ACC112 (cell line): ENCODE measurements at regions not wholly inside any gene's neighbourhood (a gene's known extent, or its start where the extent isn't known, plus 50 kb on each side); places are given as distances from the start of the nearest gene placed in this dataset.

ENCODE experiments used
- H2AFZ ChIP-seq: fragments of 200-600 bp; sonication (generic); one replicate; pipeline ENCODE4 v1.6.0; 2017; ENCODE audit warnings: antibody characterized with exemption, low read length; ENCODE audit not compliant: unreplicated experiment
- H3K27ac ChIP-seq: fragments of 200-600 bp; sonication (generic); 2 replicates; pipeline ENCODE4 v1.5.1; 2014; ENCODE audit warnings: low read depth, mild to moderate bottlenecking, antibody characterized with exemption, low read length, moderate library complexity
- H3K27me3 ChIP-seq: fragments of 200-600 bp; sonication (generic); 2 replicates; pipeline ENCODE4 v1.6.1; 2014; ENCODE audit warnings: mild to moderate bottlenecking, antibody characterized with exemption, low read length, moderate library complexity, mixed read lengths; ENCODE audit not compliant: insufficient read depth
- H3K36me3 ChIP-seq: fragments of 200-600 bp; sonication (generic); 2 replicates; pipeline ENCODE4 v1.6.1; 2016; ENCODE audit warnings: mild to moderate bottlenecking, antibody characterized with exemption, low read length, moderate library complexity, mixed read lengths; ENCODE audit not compliant: insufficient read depth
- H3K4me1 ChIP-seq: fragments of 200-600 bp; sonication (generic); one replicate; pipeline ENCODE4 v1.6.1; 2016; ENCODE audit warnings: low read length, mixed read lengths; ENCODE audit not compliant: insufficient read depth, unreplicated experiment, control insufficient read depth
- H3K4me3 ChIP-seq: fragments of 200-600 bp; sonication (generic); 2 replicates; pipeline ENCODE4 v1.5.1; 2014; ENCODE audit warnings: mild to moderate bottlenecking, low read depth, low read length
- H3K79me2 ChIP-seq: fragments of 200-600 bp; sonication (generic); one replicate; pipeline ENCODE4 v1.6.0; 2016; ENCODE audit warnings: low read length; ENCODE audit not compliant: control insufficient read depth, unreplicated experiment, insufficient read depth

- H3K27ac ChIP-seq, result no peak overlapping the region
- no peak overlapping the region for H2AFZ ChIP-seq
- H3K79me2 ChIP-seq, result no peaks in the 10 kb centered on the region
- no peaks in the 10 kb centered on the region for H3K36me3 ChIP-seq
- H3K4me1 ChIP-seq, result no peaks in the 10 kb centered on the region
- no peak overlapping the region for H3K4me3 ChIP-seq
- peaks cover 16% of the 10 kb centered on the region; the same call in 1 of the 2 replicates for H3K27me3 ChIP-seq
These were observed 67.7 kb upstream of the NSMCE3 start for GRCh38 chr15:29337156-29337959.

GRCh38 chr15:29334544-29334943 lies 64.9 kb upstream of the NSMCE3 start:
- Histone ChIP-seq H3K27me3 (0 out of 2 replicates have a peak, but pooled peaks cover under 1% of the 10 kb centered on the region), H2AFZ (no peak overlapping the region), H3K79me2 (no peaks in the 10 kb centered on the region), H3K36me3 (no peaks in the 10 kb centered on the region), H3K27ac (no peak overlapping the region), H3K4me1 (no peaks in the 10 kb centered on the region), H3K4me3 (no peak overlapping the region)

GRCh38 chr15:29333261-29333660 lies 63.6 kb upstream of the NSMCE3 start:
- no peaks in the 10 kb centered on the region for H3K79me2 ChIP-seq
- H3K36me3 ChIP-seq, result no peaks in the 10 kb centered on the region
- H3K4me1 ChIP-seq, result no peaks in the 10 kb centered on the region
- no peak overlapping the region for H2AFZ ChIP-seq
- H3K27me3 ChIP-seq, result no peaks in the 10 kb centered on the region
- H3K27ac ChIP-seq, result no peak overlapping the region
- H3K4me3 ChIP-seq, result no peak overlapping the region

GRCh38 chr15:29331669-29332068 lies 62.0 kb upstream of the NSMCE3 start:
- H3K27ac ChIP-seq, result no peak overlapping the region
- H3K4me1 ChIP-seq, result no peaks in the 10 kb centered on the region
- H3K4me3 ChIP-seq, result no peak overlapping the region
- H3K36me3 ChIP-seq, result no peaks in the 10 kb centered on the region
- H2AFZ ChIP-seq, result no peak overlapping the region
- no peaks in the 10 kb centered on the region for H3K79me2 ChIP-seq
- H3K27me3 ChIP-seq, result no peaks in the 10 kb centered on the region

- no peak overlapping the region for H3K27ac ChIP-seq
- no peak overlapping the region for H2AFZ ChIP-seq
- peaks cover 3% of the 10 kb centered on the region; the same call in 1 of the 2 replicates for H3K27me3 ChIP-seq
- H3K79me2 ChIP-seq, result no peaks in the 10 kb centered on the region
- no peaks in the 10 kb centered on the region for H3K36me3 ChIP-seq
- H3K4me1 ChIP-seq, result no peaks in the 10 kb centered on the region
- H3K4me3 ChIP-seq, result no peak overlapping the region
These were observed 61.4 kb upstream of the NSMCE3 start for GRCh38 chr15:29331071-29331470.

- H3K4me3 ChIP-seq, result no peak overlapping the region
- H3K4me1 ChIP-seq, result no peaks in the 10 kb centered on the region
- no peak overlapping the region for H2AFZ ChIP-seq
- no peaks in the 10 kb centered on the region for H3K79me2 ChIP-seq
- no peak overlapping the region for H3K27ac ChIP-seq
- H3K36me3 ChIP-seq, result no peaks in the 10 kb centered on the region
- H3K27me3 ChIP-seq, result peaks cover 4% of the 10 kb centered on the region; the same call in 1 of the 2 replicates
These were observed 55.1 kb upstream of the NSMCE3 start for GRCh38 chr15:29324746-29325145.

GRCh38 chr15:29323557-29323956 lies 53.9 kb upstream of the NSMCE3 start:
- Histone ChIP-seq H3K4me3 (no peak overlapping the region), H3K4me1 (no peaks in the 10 kb centered on the region), H2AFZ (no peak overlapping the region), H3K27me3 (peaks cover 10% of the 10 kb centered on the region; the same call in 1 of the 2 replicates), H3K79me2 (no peaks in the 10 kb centered on the region), H3K27ac (no peak overlapping the region), H3K36me3 (no peaks in the 10 kb centered on the region)

- Histone ChIP-seq H3K36me3 (no peaks in the 10 kb centered on the region), H3K79me2 (no peaks in the 10 kb centered on the region), H3K4me3 (no peak overlapping the region), H3K4me1 (no peaks in the 10 kb centered on the region), H3K27me3 (peaks cover 11% of the 10 kb centered on the region; the same call in 1 of the 2 replicates), H3K27ac (no peak overlapping the region), H2AFZ (no peak overlapping the region)
These were observed 52.8 kb upstream of the NSMCE3 start for GRCh38 chr15:29322415-29322814.

GRCh38 chr15:29320420-29320819 lies 50.8 kb upstream of the NSMCE3 start:
- no peak overlapping the region for H2AFZ ChIP-seq
- H3K79me2 ChIP-seq, result no peaks in the 10 kb centered on the region
- H3K27ac ChIP-seq, result no peak overlapping the region
- H3K4me3 ChIP-seq, result no peak overlapping the region
- H3K4me1 ChIP-seq, result no peaks in the 10 kb centered on the region
- H3K36me3 ChIP-seq, result no peaks in the 10 kb centered on the region
- peaks cover 17% of the 10 kb centered on the region for H3K27me3 ChIP-seq

- H3K4me3 ChIP-seq, result no peak overlapping the region
- no peaks in the 10 kb centered on the region for H3K79me2 ChIP-seq
- no peaks in the 10 kb centered on the region for H3K4me1 ChIP-seq
- H3K27ac ChIP-seq, result no peak overlapping the region
- H2AFZ ChIP-seq, result no peak overlapping the region
- H3K36me3 ChIP-seq, result no peaks in the 10 kb centered on the region
- peaks cover 22% of the 10 kb centered on the region for H3K27me3 ChIP-seq
These were observed 50.2 kb upstream of the NSMCE3 start for GRCh38 chr15:29319823-29320222.
